SK-N-SH (cell line): ENCODE measurements at regions not wholly inside any gene's neighbourhood (a gene's known extent, or its start where the extent isn't known, plus 50 kb on each side); places are given as distances from the start of the nearest gene placed in this dataset.

ENCODE experiments used
- CTCF ChIA-PET: fragments of 300-600, 350-600 bp; formaldehyde crosslinking; extraction: SDS; loops from one replicate; lab custom pipeline; 2021; lab: Yijun Ruan, JAX
- POLR2A ChIA-PET: fragments of 350-600 bp; sonication (Branson Sonifier 250); formaldehyde crosslinking; extraction: SDS; loops from one replicate; lab custom pipeline; 2020; ENCODE audit warnings: antibody characterized with exemption, inconsistent platforms; lab: Yijun Ruan, JAX
- DNase-seq: peaks from one replicate; pipeline ENCODE4 v3.0.0; 2012
- H2AFZ ChIP-seq: fragments of 200-600 bp; sonication (generic); 2 replicates; pipeline ENCODE4 v1.8.1; 2016; ENCODE audit warnings: antibody characterized with exemption, mild to moderate bottlenecking, low read depth
- H3F3A ChIP-seq: fragments of 200-600 bp; sonication (generic); replicated peaks from 2 replicates; pipeline ENCODE3; 2016; ENCODE audit warnings: antibody characterized with exemption, mild to moderate bottlenecking; ENCODE audit not compliant: insufficient read depth
- H3K27ac ChIP-seq, 2 experiments: fragments of 200-500 bp in 1 of 2; fragments of 200-600 bp in 1 of 2; sonication (Bioruptor generic) in 1 of 2; sonication (generic), shearing (Covaris generic) in 1 of 2; 2 replicates each; pipeline versions ENCODE4 v1.5.1 to v1.6.1; 2014 to 2016; ENCODE audit warnings: low read depth in 2 of 2, inconsistent platforms in 1 of 2, low read length in 1 of 2, mild to moderate bottlenecking in 1 of 2, mixed read lengths in 1 of 2
- H3K27me3 ChIP-seq: fragments of 200-600 bp; sonication (generic), shearing (Covaris generic); 2 replicates; pipeline ENCODE4 v1.6.1; 2016; ENCODE audit warnings: mixed run types; ENCODE audit not compliant: insufficient read depth
- H3K36me3 ChIP-seq, 2 experiments: fragments of 200-500 bp in 1 of 2; fragments of 200-600 bp in 1 of 2; sonication (Bioruptor generic) in 1 of 2; sonication (generic) in 1 of 2; replicated peaks in 1 of 2; 2 replicates each; pipeline versions ENCODE3 to v1.5.1; 2014 to 2016; ENCODE audit warnings: low read length in 1 of 2, mild to moderate bottlenecking in 1 of 2; ENCODE audit not compliant: insufficient read depth in 2 of 2, control insufficient read depth in 1 of 2
- H3K4me1 ChIP-seq, 2 experiments: fragments of 200-500 bp in 1 of 2; fragments of 200-600 bp in 1 of 2; sonication (Bioruptor generic) in 1 of 2; sonication (generic), shearing (Covaris generic) in 1 of 2; 2 replicates each; pipeline versions ENCODE4 v1.5.1 to v1.6.1; 2014 to 2016; ENCODE audit warnings: low read depth in 1 of 2, low read length in 1 of 2, mixed run types in 1 of 2; ENCODE audit not compliant: insufficient read depth in 2 of 2, control insufficient read depth in 1 of 2
- H3K4me2 ChIP-seq: fragments of 200-600 bp; sonication (generic), shearing (Covaris generic); 2 replicates; pipeline ENCODE4 v1.6.1; 2017; ENCODE audit warnings: mixed run types
- H3K4me3 ChIP-seq, 2 experiments: fragments of 200-500 bp in 1 of 2; fragments of 200-600 bp in 1 of 2; sonication (Bioruptor generic) in 1 of 2; sonication (generic), shearing (Covaris generic) in 1 of 2; 2 replicates each; pipeline versions ENCODE4 v1.5.1 to v1.8.1; 2014 to 2016; ENCODE audit warnings: low read depth in 2 of 2, inconsistent platforms in 1 of 2, low read length in 1 of 2, mild to moderate bottlenecking in 1 of 2, mixed read lengths in 1 of 2, moderate library complexity in 1 of 2
- H3K79me2 ChIP-seq: fragments of 200-600 bp; sonication (generic); 2 replicates; pipeline ENCODE4 v1.8.1; 2017; ENCODE audit warnings: mild to moderate bottlenecking; ENCODE audit not compliant: insufficient read depth
- H3K9ac ChIP-seq: fragments of 200-600 bp; sonication (generic); 2 replicates; pipeline ENCODE4 v1.6.1; 2017; ENCODE audit warnings: mixed run types
- H3K9me2 ChIP-seq: fragments of 200-600 bp; sonication (generic); 2 replicates; pipeline ENCODE4 v1.6.1; 2017; ENCODE audit warnings: mixed run types
- H3K9me3 ChIP-seq: fragments of 200-600 bp; sonication (generic); 2 replicates; pipeline ENCODE4 v1.6.1; 2017; ENCODE audit warnings: mixed run types, mild to moderate bottlenecking, moderate library complexity
- H4K20me1 ChIP-seq: fragments of 200-600 bp; sonication (generic); 2 replicates; pipeline ENCODE4 v1.6.1; 2017; ENCODE audit warnings: mild to moderate bottlenecking, mixed run types; ENCODE audit not compliant: insufficient read depth
- CHD2 ChIP-seq: fragments of 150-350 bp; IDR thresholded peaks from 2 replicates; pipeline ENCODE4 v1.6.1; 2018; ENCODE audit warnings: low read length; ENCODE audit not compliant: partially characterized antibody
- ELF1 ChIP-seq: IDR thresholded peaks from 2 replicates; pipeline ENCODE4 v1.4.0; 2012
- EP300 ChIP-seq, 2 experiments: IDR thresholded peaks; 2 replicates each; pipeline versions ENCODE4 v1.4.0 to v1.6.1; 2012; ENCODE audit warnings: borderline replicate concordance in 1 of 2, low read depth in 1 of 2, low read length in 1 of 2
- EZH2phosphoT487 ChIP-seq: fragments of 200-600 bp; sonication (generic); IDR thresholded peaks from 2 replicates; pipeline ENCODE4 v1.6.1; 2017; ENCODE audit warnings: low read depth, mixed run types, mild to moderate bottlenecking, antibody characterized with exemption, moderate library complexity, borderline replicate concordance
- FOSL2 ChIP-seq: IDR thresholded peaks from 2 replicates; pipeline ENCODE4 v1.4.0; 2012; ENCODE audit warnings: low read depth, mild to moderate bottlenecking, moderate library complexity, borderline replicate concordance
- FOXM1 ChIP-seq: IDR thresholded peaks from 2 replicates; pipeline ENCODE4 v1.4.0; 2012; ENCODE audit warnings: low read depth, mild to moderate bottlenecking
- GATA2 ChIP-seq: sonication (generic); formaldehyde crosslinking; IDR thresholded peaks from 2 replicates; pipeline ENCODE4 v1.5.0; 2020; ENCODE audit warnings: mild to moderate bottlenecking, missing genetic modification reagents
- MEF2A ChIP-seq: IDR thresholded peaks from 2 replicates; pipeline ENCODE4 v1.4.0; 2012; ENCODE audit warnings: low read depth, borderline replicate concordance
- MXI1 ChIP-seq: IDR thresholded peaks from 2 replicates; pipeline ENCODE4 v1.6.1; 2012; ENCODE audit warnings: mild to moderate bottlenecking, low read depth, low read length, improper control_type of control experiment
- NFIC ChIP-seq: IDR thresholded peaks from 2 replicates; pipeline ENCODE4 v1.4.0; 2012; ENCODE audit warnings: borderline replicate concordance
- PBX3 ChIP-seq: IDR thresholded peaks from 2 replicates; pipeline ENCODE4; 2012
- POLR2AphosphoS5 ChIP-seq: IDR thresholded peaks from 2 replicates; pipeline ENCODE4 v1.6.1; 2012; ENCODE audit warnings: low read depth, low read length
- RCOR1 ChIP-seq: fragments of 150-350 bp; IDR thresholded peaks from 2 replicates; pipeline ENCODE4 v1.6.1; 2017; ENCODE audit warnings: antibody characterized with exemption, low read length
- RXRA ChIP-seq: IDR thresholded peaks from 2 replicates; pipeline ENCODE4 v1.4.0; 2012; ENCODE audit warnings: low read depth, mild to moderate bottlenecking, borderline replicate concordance
- TAF1 ChIP-seq: IDR thresholded peaks from 2 replicates; pipeline ENCODE4 v1.6.1; 2012; ENCODE audit warnings: low read depth, mild to moderate bottlenecking, low read length, moderate library complexity, borderline replicate concordance
- TCF12 ChIP-seq: IDR thresholded peaks from 2 replicates; pipeline ENCODE4 v1.4.0; 2012
- WGBS: methylation state at CpG from one replicate; pipeline ENCODE4 v1.1.6; 2017; ENCODE audit warnings: low lambda C conversion rate; 5-methylcytosine and 5-hydroxymethylcytosine counted together
- TF ChIP-seq, protein P1 (sequence below): fragments of 150-350 bp; IDR thresholded peaks from 2 replicates; pipeline ENCODE4 v1.6.1; 2016; ENCODE audit warnings: mild to moderate bottlenecking, low read depth, low read length
- TF ChIP-seq, protein P2 (sequence below): IDR thresholded peaks from 2 replicates; pipeline ENCODE4 v1.4.0; 2012; ENCODE audit warnings: low read depth, borderline replicate concordance
- TF ChIP-seq, protein P3 (sequence below): fragments of 200-600 bp; sonication (generic); IDR thresholded peaks from 2 replicates; pipeline ENCODE4 v1.6.1; 2017; ENCODE audit warnings: antibody characterized with exemption, mild to moderate bottlenecking, moderate library complexity
- TF ChIP-seq, protein P4 (sequence below): IDR thresholded peaks from 2 replicates; pipeline ENCODE4 v1.4.0; 2012; ENCODE audit warnings: low read depth

GRCh38 chr2:67712484-67712883 lies 315.4 kb downstream of the ETAA1 start:
- Histone ChIP-seq H2AFZ (no peak overlapping the region), H4K20me1 (no peaks in the 10 kb centered on the region), H3K4me2 (no peak overlapping the region), H3K9me3 (no peaks in the 10 kb centered on the region), H3K36me3 (no peaks in the 10 kb centered on the region), H3K4me1 (peaks cover 8 to 12% of the 10 kb centered on the region in 2 experiments; a peak in 3 of 4 replicates), H3K27ac (no peak overlapping the region), H3K9me2 (no peaks in the 10 kb centered on the region; the same call in 1 of the 2 replicates), H3K9ac (no peak overlapping the region), H3K4me3 (no peak overlapping the region), H3K27me3 (no peaks in the 10 kb centered on the region), H3K79me2 (no peaks in the 10 kb centered on the region), H3F3A (no peaks in the 10 kb centered on the region)
- CTCF ChIA-PET, result interaction anchor here (0.6 kb wide), 1 partner anchor 10 kb away, joined by 3 read pairs; no protein-coding TSS in a partner anchor
- POLR2A ChIA-PET, result no interaction called here
- TF ChIP-seq, protein P1, sequence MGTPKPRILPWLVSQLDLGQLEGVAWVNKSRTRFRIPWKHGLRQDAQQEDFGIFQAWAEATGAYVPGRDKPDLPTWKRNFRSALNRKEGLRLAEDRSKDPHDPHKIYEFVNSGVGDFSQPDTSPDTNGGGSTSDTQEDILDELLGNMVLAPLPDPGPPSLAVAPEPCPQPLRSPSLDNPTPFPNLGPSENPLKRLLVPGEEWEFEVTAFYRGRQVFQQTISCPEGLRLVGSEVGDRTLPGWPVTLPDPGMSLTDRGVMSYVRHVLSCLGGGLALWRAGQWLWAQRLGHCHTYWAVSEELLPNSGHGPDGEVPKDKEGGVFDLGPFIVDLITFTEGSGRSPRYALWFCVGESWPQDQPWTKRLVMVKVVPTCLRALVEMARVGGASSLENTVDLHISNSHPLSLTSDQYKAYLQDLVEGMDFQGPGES, result no peak
- WGBS, result 91% methylated on average over 9 of the region's 12 CpGs
- DNase-seq, result no peak

DNA sequence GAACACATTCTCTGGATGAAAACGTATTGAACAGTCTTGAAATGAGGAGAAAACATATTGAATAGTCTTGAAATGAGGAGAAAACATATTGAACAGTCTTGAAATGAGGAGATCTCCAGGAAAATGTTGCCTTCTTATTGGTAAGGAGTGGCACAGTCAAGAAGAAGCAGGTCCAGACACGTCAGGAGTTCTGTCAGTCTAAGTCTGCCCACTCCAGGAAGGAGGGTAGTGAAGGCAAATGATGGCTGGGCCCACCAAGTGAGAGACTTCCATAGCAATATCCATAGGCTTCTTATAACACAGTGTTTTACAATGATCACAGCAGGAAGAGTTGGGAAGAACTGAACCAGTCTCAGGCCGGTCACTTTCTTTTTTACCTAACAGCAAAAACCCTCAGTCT lies 316.2 kb downstream of the ETAA1 start:
- TF ChIP-seq TAF1, result no peak
- TF ChIP-seq, protein P2, sequence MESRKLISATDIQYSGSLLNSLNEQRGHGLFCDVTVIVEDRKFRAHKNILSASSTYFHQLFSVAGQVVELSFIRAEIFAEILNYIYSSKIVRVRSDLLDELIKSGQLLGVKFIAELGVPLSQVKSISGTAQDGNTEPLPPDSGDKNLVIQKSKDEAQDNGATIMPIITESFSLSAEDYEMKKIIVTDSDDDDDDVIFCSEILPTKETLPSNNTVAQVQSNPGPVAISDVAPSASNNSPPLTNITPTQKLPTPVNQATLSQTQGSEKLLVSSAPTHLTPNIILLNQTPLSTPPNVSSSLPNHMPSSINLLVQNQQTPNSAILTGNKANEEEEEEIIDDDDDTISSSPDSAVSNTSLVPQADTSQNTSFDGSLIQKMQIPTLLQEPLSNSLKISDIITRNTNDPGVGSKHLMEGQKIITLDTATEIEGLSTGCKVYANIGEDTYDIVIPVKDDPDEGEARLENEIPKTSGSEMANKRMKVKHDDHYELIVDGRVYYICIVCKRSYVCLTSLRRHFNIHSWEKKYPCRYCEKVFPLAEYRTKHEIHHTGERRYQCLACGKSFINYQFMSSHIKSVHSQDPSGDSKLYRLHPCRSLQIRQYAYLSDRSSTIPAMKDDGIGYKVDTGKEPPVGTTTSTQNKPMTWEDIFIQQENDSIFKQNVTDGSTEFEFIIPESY, result no peak
- no peak for TF ChIP-seq FOSL2
- no peak for TF ChIP-seq RCOR1
- TF ChIP-seq EZH2phosphoT487, result no peak
- TF ChIP-seq PBX3, result no peak
- no peak for TF ChIP-seq CHD2
- no peak for TF ChIP-seq ELF1
- TF ChIP-seq NFIC, result no peak
- TF ChIP-seq MXI1, result no peak
- no peak for TF ChIP-seq POLR2AphosphoS5
- no peak for TF ChIP-seq TCF12
- TF ChIP-seq, protein P3, sequence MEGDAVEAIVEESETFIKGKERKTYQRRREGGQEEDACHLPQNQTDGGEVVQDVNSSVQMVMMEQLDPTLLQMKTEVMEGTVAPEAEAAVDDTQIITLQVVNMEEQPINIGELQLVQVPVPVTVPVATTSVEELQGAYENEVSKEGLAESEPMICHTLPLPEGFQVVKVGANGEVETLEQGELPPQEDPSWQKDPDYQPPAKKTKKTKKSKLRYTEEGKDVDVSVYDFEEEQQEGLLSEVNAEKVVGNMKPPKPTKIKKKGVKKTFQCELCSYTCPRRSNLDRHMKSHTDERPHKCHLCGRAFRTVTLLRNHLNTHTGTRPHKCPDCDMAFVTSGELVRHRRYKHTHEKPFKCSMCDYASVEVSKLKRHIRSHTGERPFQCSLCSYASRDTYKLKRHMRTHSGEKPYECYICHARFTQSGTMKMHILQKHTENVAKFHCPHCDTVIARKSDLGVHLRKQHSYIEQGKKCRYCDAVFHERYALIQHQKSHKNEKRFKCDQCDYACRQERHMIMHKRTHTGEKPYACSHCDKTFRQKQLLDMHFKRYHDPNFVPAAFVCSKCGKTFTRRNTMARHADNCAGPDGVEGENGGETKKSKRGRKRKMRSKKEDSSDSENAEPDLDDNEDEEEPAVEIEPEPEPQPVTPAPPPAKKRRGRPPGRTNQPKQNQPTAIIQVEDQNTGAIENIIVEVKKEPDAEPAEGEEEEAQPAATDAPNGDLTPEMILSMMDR, result no peak
- TF ChIP-seq FOXM1, result no peak
- no peak for TF ChIP-seq RXRA
- no peak for TF ChIP-seq EP300 (IDR thresholded peaks at IDR 0.05; ENCODE audit: borderline replicate concordance in 1 of 2, low read depth in 1 of 2, low read length in 1 of 2)
- no peak for TF ChIP-seq MEF2A
- no peak for TF ChIP-seq GATA2
- TF ChIP-seq, protein P4, sequence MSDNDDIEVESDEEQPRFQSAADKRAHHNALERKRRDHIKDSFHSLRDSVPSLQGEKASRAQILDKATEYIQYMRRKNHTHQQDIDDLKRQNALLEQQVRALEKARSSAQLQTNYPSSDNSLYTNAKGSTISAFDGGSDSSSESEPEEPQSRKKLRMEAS, result no peak
- H3K4me1 ChIP-seq, result peaks cover 8 to 16% of the 10 kb centered on the region in 2 experiments; a peak in 3 of 4 replicates
- H3K4me2 ChIP-seq, result no peak overlapping the region
- H3K36me3 ChIP-seq, result no peaks in the 10 kb centered on the region
- no peaks in the 10 kb centered on the region for H3K27me3 ChIP-seq
- H3K79me2 ChIP-seq, result no peaks in the 10 kb centered on the region
- DNase-seq, result no peak
- H3K9ac ChIP-seq, result no peak overlapping the region
- no peak overlapping the region for H2AFZ ChIP-seq
- H3K4me3 ChIP-seq, result no peak overlapping the region
- no peaks in the 10 kb centered on the region for H3K9me2 ChIP-seq
- no peaks in the 10 kb centered on the region for H4K20me1 ChIP-seq
- H3F3A ChIP-seq, result no peaks in the 10 kb centered on the region
- ChIA-PET POLR2A (no interaction called here), CTCF (interaction anchor here (0.6 to 0.7 kb wide), 2 partner anchors 11 to 58 kb away, joined by 3 read pairs; no protein-coding TSS in a partner anchor)
- H3K9me3 ChIP-seq, result no peaks in the 10 kb centered on the region
- H3K27ac ChIP-seq, result no peak overlapping the region
- WGBS, result 36% methylated on average over 3 of the region's 3 CpGs
